HG03060 (cell line): ENCODE measurements at regions not wholly inside any gene's neighbourhood (a gene's known extent, or its start where the extent isn't known, plus 50 kb on each side); places are given as distances from the start of the nearest gene placed in this dataset.
A peak's percentile ranks its signal among the peaks of the same experiment; 100 is the strongest.

Experiments
- ATAC-seq: cut with Tn5 transposase; IDR thresholded peaks from one replicate; pipeline ENCODE4 v1.9.1; 2021; ENCODE audit warnings: low read depth, moderate number of reproducible peaks; ENCODE audit not compliant: unreplicated experiment

- ATAC-seq = no peak
These were observed 106.7 kb upstream of the SLC28A3 start for GRCh38 chr9:84447305-84447704.

- ATAC-seq = no peak
These were observed 109.5 kb upstream of the SLC28A3 start for GRCh38 chr9:84450029-84450428.

- ATAC-seq = no peak
These were observed 116.0 kb upstream of the SLC28A3 start for GRCh38 chr9:84456527-84456926.

- no peak for ATAC-seq
These were observed 120.1 kb upstream of the SLC28A3 start for GRCh38 chr9:84460695-84461094.

- ATAC-seq = no peak
These were observed 122.7 kb upstream of the SLC28A3 start for GRCh38 chr9:84463272-84463671.

GRCh38 chr9:84466580-84467285, 126.2 kb upstream of the SLC28A3 start:
- no peak for ATAC-seq

- no peak for ATAC-seq
These were observed 131.3 kb upstream of the SLC28A3 start for GRCh38 chr9:84471816-84472215.

GRCh38 chr9:84478996-84479395, 138.4 kb upstream of the SLC28A3 start:
- no peak for ATAC-seq

GRCh38 chr9:84480071-84480470, 139.5 kb upstream of the SLC28A3 start:
- no peak for ATAC-seq

GRCh38 chr9:84481231-84481630, 140.7 kb upstream of the SLC28A3 start:
- no peak for ATAC-seq

- no peak for ATAC-seq
These were observed 141.2 kb upstream of the SLC28A3 start for GRCh38 chr9:84481636-84482218.

- ATAC-seq = no peak
These were observed 142.0 kb upstream of the SLC28A3 start for GRCh38 chr9:84482607-84483006.

- ATAC-seq = no peak
These were observed 143.6 kb upstream of the SLC28A3 start for GRCh38 chr9:84484172-84484571.

GRCh38 chr9:84485539-84485938, 145.0 kb upstream of the SLC28A3 start:
- ATAC-seq = no peak

GRCh38 chr9:84486663-84487062, 146.1 kb upstream of the SLC28A3 start:
- ATAC-seq = no peak

GRCh38 chr9:84490206-84490841, 149.8 kb upstream of the SLC28A3 start:
- no peak for ATAC-seq

- ATAC-seq = no peak
These were observed 150.3 kb upstream of the SLC28A3 start for GRCh38 chr9:84490842-84491325.

- no peak for ATAC-seq
These were observed 152.0 kb upstream of the SLC28A3 start for GRCh38 chr9:84492366-84493159.

- no peak for ATAC-seq
These were observed 152.9 kb upstream of the SLC28A3 start for GRCh38 chr9:84493284-84493947.

- ATAC-seq = peak; percentile 94
These were observed 159.5 kb upstream of the SLC28A3 start for GRCh38 chr9:84499969-84500582.
